Activated T-cell treated with anti-CD3 and anti-CD28 coated beads for 24 hours (primary cell): ENCODE measurements at regions not wholly inside any gene's neighbourhood (a gene's known extent, or its start where the extent isn't known, plus 50 kb on each side); places are given as distances from the start of the nearest gene placed in this dataset.
"Not testable (repeated sequence)": the region's sequence is repeated elsewhere in the genome, so short reads cannot be mapped to it uniquely, and the experiment has no call there.

Source experiments
- DNase-seq: peaks from one replicate; pipeline ENCODE4 v3.0.0-alpha.2; 2020; ENCODE audit warnings: low read depth

- no peak for DNase-seq
These were observed 144.3 kb upstream of the KLF3 start for GRCh38 chr4:38519666-38520065.

- no peak for DNase-seq
These were observed 140.9 kb upstream of the KLF3 start for GRCh38 chr4:38523054-38523453.

DNA sequence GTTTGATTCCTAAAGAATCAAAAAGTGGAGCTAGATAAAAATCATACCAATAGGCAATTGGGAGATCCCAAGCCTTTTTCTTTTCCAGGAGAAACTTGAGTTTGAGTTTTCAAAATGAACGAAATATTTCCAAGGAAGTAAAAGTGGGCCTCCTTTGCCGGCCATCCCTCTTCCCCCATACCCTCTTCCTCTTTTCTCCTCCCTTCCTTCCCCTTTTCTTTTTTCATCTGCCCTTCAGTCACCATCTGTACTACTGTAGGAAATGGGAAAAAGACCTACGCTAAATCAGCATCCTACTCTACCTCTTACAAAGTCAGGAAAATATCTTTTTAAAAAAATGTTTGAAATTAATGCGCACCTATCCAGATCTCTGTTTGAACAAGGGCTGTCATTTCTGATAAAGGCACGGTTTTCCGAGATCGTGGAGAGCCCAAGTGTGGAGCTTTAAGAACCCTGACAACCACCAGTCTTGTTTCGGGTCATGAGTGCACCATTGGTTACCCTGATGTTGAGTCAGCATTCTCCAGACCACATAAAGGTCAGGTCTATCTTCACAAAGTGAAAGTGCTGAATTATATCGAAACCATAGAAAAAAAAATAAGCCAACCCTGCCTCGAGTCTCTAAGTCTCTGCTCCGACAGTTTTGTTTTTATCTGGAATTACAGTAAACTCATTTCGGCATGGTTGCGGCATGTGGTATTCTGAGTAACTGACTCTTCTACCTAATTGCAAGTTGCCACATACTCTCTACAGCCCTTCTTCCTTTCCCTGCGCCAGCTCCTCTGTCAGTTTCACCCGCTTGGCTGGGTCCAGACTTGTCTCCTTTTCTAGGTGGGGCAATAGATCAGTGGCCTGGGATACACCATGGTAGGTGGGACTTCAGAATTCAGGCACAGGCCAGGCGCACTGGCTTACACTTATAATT, 140.2 kb upstream of the KLF3 start:
- DNase-seq, result peak; percentile 36

DNA sequence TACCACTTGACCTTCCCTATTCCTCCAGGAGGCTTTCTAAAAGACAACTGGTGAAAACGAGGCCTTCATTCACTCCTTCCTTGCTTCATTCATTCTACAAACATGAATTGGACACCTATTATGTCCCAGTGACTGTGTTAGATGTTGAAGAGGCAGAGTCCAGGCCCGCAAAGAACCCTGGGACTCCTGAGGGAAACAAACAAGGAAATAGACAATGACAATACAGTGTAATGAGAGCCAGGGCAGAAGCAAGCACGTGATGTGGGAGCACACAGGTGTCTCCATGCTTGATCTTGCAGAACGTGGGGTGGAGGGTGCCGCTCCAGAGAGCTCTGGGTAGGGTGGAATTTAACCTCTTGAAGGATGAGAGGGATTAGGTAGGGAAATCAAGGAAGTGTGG, 137.6 kb upstream of the KLF3 start:
- no peak for DNase-seq

DNA sequence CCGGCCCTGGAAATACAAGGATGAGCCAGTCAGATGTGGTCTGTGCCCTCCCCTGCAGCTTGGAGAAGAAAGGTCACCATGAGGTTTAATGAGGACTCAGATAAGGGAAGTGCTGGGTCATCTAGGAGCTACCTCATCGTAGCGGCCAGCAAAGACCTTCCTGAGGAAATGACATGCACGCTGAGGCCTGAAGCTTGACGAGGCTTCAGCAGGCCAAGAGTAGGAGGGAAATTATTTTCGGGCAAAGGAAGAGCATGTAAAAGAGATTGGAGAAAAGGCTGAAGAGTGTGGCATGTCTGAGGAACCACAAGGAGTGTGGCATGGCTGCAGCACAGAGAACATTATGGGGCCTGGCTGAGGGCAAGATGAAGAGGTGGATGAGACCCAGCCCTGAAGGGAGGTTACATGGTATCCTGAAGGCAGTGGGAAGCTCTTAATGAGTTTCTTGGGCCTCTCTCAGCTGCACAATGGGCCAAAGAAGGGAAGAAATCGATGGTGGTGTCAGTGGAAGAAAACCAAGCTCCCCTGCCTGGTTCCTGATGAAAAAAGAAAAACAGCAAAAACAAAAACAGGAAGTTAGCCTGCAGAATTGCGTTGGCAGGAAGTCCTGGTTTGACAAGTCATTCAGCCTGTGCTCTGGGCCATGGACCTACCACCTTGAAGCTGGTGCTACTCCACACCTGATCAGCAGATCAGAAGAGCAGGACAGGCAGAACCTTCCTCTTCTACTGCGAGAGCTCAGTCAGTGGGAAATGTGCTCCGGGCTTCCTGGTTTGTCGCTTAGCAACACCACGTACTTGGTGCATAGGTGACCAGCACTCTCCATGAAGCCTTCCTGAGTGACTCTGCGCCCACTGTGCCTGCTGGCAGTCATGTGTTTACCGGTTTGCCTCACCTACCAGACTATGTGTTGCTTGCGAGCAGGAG, 134.5 kb upstream of the KLF3 start:
- DNase-seq, result peak; percentile 6

DNA sequence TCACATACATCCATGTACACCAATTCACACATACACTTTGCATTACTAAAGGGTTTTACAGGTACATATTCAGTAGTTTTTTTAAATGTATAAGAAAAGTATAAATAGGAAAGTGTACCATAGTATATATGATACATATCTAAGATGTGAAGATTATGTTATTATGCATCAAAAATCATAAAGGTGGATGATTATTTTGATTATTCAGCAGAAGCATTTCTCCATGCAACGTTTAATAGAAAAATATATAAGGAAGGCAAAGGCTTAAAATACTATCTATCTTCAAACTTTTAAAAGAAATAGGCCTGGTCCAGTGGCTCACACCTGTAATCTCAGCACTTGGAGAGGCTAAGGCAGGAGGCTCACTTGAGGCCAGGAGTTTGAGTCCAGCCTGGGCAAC, 133.5 kb upstream of the KLF3 start:
- DNase-seq, result no peak

DNA sequence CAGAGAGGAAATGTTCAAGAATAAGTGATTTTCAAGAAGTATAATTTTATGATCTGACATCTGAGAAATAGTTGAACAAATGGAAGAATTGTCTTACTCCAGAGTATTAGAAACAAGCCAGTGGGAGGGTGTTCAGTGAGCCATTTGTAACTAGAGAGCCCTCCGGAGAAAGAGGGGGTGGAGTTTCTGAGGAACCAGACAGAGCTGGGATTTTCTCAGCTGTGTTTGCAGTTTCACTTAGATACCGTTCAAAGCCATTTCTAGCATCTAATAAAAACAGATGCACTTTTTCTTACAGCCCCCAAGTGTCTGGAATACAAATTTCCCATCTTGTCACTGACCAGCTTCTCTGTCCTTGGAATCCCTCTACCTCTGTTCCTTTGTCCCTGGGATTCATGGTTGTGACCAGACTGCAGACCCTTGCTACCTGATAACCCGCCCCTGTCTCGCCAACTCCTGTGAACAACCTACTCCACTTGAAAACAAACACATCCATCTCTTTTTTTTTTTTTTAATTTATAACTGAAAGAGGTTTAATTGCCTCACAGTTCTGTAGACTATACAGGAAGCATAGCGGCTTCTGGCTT, 132.8 kb upstream of the KLF3 start:
- no peak for DNase-seq

GRCh38 chr4:38532908-38533499, 131.0 kb upstream of the KLF3 start:
- DNase-seq, result no peak

DNA sequence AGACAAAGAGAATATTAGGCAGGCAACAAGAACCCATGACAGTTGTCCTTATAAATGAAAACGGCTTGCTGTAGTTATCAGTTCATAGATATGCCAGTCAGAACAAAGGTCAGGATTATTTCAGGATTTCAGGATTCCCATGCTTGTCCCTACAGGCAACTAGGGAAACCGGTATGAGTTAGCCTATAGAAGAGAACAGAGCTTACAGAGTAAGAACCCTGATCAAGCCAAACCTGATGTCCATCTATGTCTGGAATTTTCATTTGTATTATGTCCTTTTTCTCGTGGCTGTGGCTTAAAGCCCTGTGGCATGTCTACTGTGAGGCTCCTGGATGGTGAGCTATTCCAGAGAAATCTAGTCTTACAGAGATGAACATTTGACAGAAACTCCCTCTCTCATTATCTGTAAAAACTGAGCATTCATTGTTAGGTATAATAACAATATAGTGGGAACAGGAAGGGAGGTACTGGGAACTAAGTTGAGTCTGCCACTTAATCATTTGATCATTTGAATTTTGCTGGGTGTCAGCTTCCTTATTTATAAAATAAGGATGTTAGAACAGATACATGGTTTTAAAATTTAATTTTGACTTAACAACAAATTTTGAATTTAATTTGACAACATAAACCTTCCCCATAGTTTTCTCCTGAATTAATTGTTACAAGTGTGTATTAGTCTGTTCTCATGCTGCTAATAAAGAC, 129.5 kb upstream of the KLF3 start:
- DNase-seq, result no peak

DNA sequence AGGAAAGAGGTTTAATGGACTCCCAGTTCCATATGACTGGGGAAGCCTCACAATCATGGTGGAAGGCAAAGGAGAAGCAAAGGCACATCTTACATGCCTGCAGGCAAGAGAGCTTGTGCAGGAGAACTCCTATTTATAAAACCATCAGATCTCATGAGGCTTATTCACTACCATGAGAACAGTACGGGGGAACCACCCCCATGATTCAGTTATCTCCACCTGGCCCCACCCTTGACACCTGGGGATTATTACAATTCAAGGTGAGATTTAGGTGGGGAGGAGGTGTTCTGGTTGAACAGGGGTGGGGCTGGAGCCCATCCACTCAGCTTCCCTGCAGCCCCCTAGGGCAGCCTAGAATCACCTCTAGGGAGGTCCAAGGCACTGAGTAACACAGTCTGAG, 128.9 kb upstream of the KLF3 start:
- DNase-seq, result not testable (repeated sequence)

- DNase-seq, result no peak
These were observed 128.3 kb upstream of the KLF3 start for GRCh38 chr4:38535717-38536116.

DNA sequence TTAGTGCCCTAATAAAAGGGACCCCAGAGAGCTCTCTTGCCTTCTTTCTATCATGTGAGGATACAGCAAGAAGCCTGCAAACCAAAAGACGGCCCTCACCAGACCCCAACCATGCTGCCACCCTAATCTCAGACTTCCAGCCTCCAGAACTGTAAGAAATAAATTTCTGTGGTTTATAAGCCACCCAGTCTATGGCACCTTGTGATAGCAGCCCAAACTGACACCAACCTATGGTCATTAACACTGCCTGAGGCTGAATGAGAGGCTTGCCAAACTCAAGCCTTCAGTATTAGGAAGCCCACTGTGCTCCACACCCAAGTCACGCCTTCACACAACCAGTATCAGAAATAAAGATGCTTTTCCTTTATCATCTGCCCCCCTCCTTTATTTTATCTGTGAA, 127.3 kb upstream of the KLF3 start:
- DNase-seq, result no peak

GRCh38 chr4:38537666-38538065, 126.3 kb upstream of the KLF3 start:
- DNase-seq, result no peak

GRCh38 chr4:38538517-38538916, 125.5 kb upstream of the KLF3 start:
- DNase-seq, result no peak

GRCh38 chr4:38539501-38539900, 124.5 kb upstream of the KLF3 start:
- DNase-seq, result no peak

- DNase-seq, result no peak
These were observed 116.9 kb upstream of the KLF3 start for GRCh38 chr4:38547052-38547451.

DNA sequence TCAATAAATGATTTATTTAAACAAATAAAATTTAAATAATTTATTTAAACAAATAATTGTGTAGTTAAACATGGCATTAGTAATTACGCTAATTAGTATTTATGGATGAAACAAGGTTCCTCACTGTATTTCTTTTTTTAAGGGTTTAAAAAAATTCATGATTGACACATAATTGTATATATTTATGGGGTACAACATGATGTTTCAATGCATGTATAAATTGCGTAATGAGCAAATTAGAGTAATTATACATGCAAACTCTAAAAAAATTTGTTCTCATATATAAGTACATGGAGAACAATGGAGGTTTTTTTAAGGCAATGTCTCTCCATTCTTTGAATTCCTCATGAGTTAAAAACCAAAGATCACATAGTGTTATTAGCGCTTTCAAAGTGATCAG, 115.7 kb upstream of the KLF3 start:
- DNase-seq, result no peak

DNA sequence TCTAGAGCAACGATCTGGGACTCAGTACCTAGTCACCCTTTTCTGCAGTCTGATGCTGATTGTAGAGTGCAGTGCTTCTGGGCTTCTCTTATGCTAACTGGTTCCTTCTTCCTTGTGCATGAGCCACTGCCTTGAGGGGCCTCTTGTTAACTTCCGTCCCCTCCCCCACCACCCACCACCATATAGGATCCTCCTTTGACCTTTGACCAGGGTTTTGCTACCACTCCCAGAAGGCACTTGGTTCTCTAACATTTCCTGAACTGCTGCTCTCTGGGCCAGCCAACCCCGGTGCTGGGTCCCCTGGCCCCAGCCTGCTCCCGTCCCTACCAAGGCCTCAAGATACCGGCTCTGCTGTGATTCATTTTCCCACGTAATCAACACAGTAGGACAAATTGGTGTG, 104.6 kb upstream of the KLF3 start:
- DNase-seq, result no peak

- no peak for DNase-seq
These were observed 103.7 kb upstream of the KLF3 start for GRCh38 chr4:38560340-38560739.

GRCh38 chr4:38560768-38561558, 103.0 kb upstream of the KLF3 start:
- no peak for DNase-seq

- DNase-seq, result no peak
These were observed 101.2 kb upstream of the KLF3 start for GRCh38 chr4:38562751-38563198.
